ENCODE measurements at regions not wholly inside any gene's neighbourhood (a gene's known extent, or its start where the extent isn't known, plus 50 kb on each side); places are given as distances from the start of the nearest gene placed in this dataset.
"Not testable (repeated sequence)": the region's sequence is repeated elsewhere in the genome, so short reads cannot be mapped to it uniquely, and the experiment has no call there.

GRCh38 chrX:30144221-30144620 is 71.1 kb upstream of the MAGEB2 start:
- H3K9me3 Mint-ChIP-seq, result peaks cover 17% of the 10 kb centered on the region
- H3K27ac Mint-ChIP-seq, result no peak overlapping the region
- H3K27me3 Mint-ChIP-seq (ENCODE audit: low read depth), result no peaks in the 10 kb centered on the region
- no peak overlapping the region for H3K4me3 Mint-ChIP-seq
- no peaks in the 10 kb centered on the region for H3K36me3 Mint-ChIP-seq
- no peak for TF ChIP-seq CTCF (IDR thresholded peaks at IDR 0.05; ENCODE audit: unreplicated experiment)
- no peak for DNase-seq (ENCODE audit: low spot score in 2 of 2, unreplicated experiment in 2 of 2)
- H3K4me1 Mint-ChIP-seq, result no peaks in the 10 kb centered on the region

- TF ChIP-seq CTCF (IDR thresholded peaks at IDR 0.05; ENCODE audit: unreplicated experiment), result no peak
- Mint-ChIP-seq H3K4me1 (no peaks in the 10 kb centered on the region), H3K27ac (no peak overlapping the region), H3K9me3 (peaks cover 12% of the 10 kb centered on the region), H3K27me3 (ENCODE audit: low read depth) (no peaks in the 10 kb centered on the region), H3K4me3 (no peak overlapping the region), H3K36me3 (no peaks in the 10 kb centered on the region)
- no peak for DNase-seq (ENCODE audit: low spot score in 2 of 2, unreplicated experiment in 2 of 2)
These were observed 70.2 kb upstream of the MAGEB2 start for GRCh38 chrX:30144971-30145731.

- H3K27ac Mint-ChIP-seq, result no peak overlapping the region
- H3K9me3 Mint-ChIP-seq, result peaks cover 12% of the 10 kb centered on the region
- no peaks in the 10 kb centered on the region for H3K4me1 Mint-ChIP-seq
These were observed 67.2 kb upstream of the MAGEB2 start for GRCh38 chrX:30147996-30148643.

GRCh38 chrX:30149206-30149605 is 66.2 kb upstream of the MAGEB2 start:
- H3K27ac Mint-ChIP-seq; H3K27me3 Mint-ChIP-seq (ENCODE audit: low read depth); DNase-seq (ENCODE audit: low spot score in 2 of 2, unreplicated experiment in 2 of 2); H3K4me1 Mint-ChIP-seq; H3K36me3 Mint-ChIP-seq; H3K4me3 Mint-ChIP-seq: not testable (repeated sequence)
- H3K9me3 Mint-ChIP-seq, result peaks cover 12% of the 10 kb centered on the region

More at GRCh38 chrX:30147996-30148643, 67.2 kb upstream of the MAGEB2 start:
- no peak for TF ChIP-seq CTCF (IDR thresholded peaks at IDR 0.05; ENCODE audit: unreplicated experiment)
- DNase-seq (ENCODE audit: low spot score in 2 of 2, unreplicated experiment in 2 of 2), result no peak
- Mint-ChIP-seq H3K27me3 (ENCODE audit: low read depth) (no peaks in the 10 kb centered on the region), H3K4me3 (no peak overlapping the region), H3K36me3 (no peaks in the 10 kb centered on the region)

GRCh38 chrX:30150196-30150895 is 65.0 kb upstream of the MAGEB2 start:
- H3K4me1 Mint-ChIP-seq, result no peaks in the 10 kb centered on the region
- peaks cover 6% of the 10 kb centered on the region for H3K9me3 Mint-ChIP-seq
- no peak for DNase-seq (ENCODE audit: low spot score in 2 of 2, unreplicated experiment in 2 of 2)
- no peak for TF ChIP-seq CTCF (IDR thresholded peaks at IDR 0.05; ENCODE audit: unreplicated experiment)
- H3K4me3 Mint-ChIP-seq, result no peak overlapping the region
- no peaks in the 10 kb centered on the region for H3K36me3 Mint-ChIP-seq
- H3K27ac Mint-ChIP-seq, result no peak overlapping the region
- no peaks in the 10 kb centered on the region for H3K27me3 Mint-ChIP-seq (ENCODE audit: low read depth)

- no peak for DNase-seq (ENCODE audit: low spot score in 2 of 2, unreplicated experiment in 2 of 2)
- no peak overlapping the region for H3K27ac Mint-ChIP-seq
- H3K27me3 Mint-ChIP-seq (ENCODE audit: low read depth), result no peaks in the 10 kb centered on the region
- H3K4me1 Mint-ChIP-seq, result no peaks in the 10 kb centered on the region
- H3K4me3 Mint-ChIP-seq, result no peak overlapping the region
- TF ChIP-seq CTCF (IDR thresholded peaks at IDR 0.05; ENCODE audit: unreplicated experiment), result no peak
- no peaks in the 10 kb centered on the region for H3K36me3 Mint-ChIP-seq
- H3K9me3 Mint-ChIP-seq, result peaks cover 5% of the 10 kb centered on the region
These were observed 63.4 kb upstream of the MAGEB2 start for GRCh38 chrX:30151964-30152363.
